ENCODE measurements at regions not wholly inside any gene's neighbourhood (a gene's known extent, or its start where the extent isn't known, plus 50 kb on each side); places are given as distances from the start of the nearest gene placed in this dataset.

GRCh38 chr22:48263431-48263765 lies 1500.9 kb downstream of the TBC1D22A start:
- Histone ChIP-seq H3K9me3 (ENCODE audit: control insufficient read depth in 1 of 2, insufficient read depth in 1 of 2, low read depth in 1 of 2, low read length in 2 of 2) (peaks cover 0 to 4% of the 10 kb centered on the region in 2 experiments; a peak in 2 of 4 replicates), H3K4me1 (ENCODE audit: control insufficient read depth in 1 of 2, insufficient read depth in 2 of 2, low read length in 2 of 2) (no peaks in the 10 kb centered on the region), H3K4me2 (ENCODE audit: low read length) (no peak overlapping the region), H3K27me3 (ENCODE audit: insufficient read depth, low read length) (no peaks in the 10 kb centered on the region; the same call in 1 of the 2 replicates), H3K79me2 (ENCODE audit: insufficient read depth, low read length) (no peaks in the 10 kb centered on the region), H3K36me3 (ENCODE audit: control insufficient read depth in 1 of 2, insufficient read depth in 2 of 2, low read length in 2 of 2) (no peaks in the 10 kb centered on the region), H3K9me2 (ENCODE audit: insufficient read depth) (no peaks in the 10 kb centered on the region), H3K9ac (ENCODE audit: low read length) (no peak overlapping the region), H3K27ac (ENCODE audit: low read depth, low read length) (no peak overlapping the region), H2AFZ (ENCODE audit: low read depth, low read length, poor library complexity, severe bottlenecking) (no peak overlapping the region), H4K20me1 (ENCODE audit: insufficient read depth) (no peaks in the 10 kb centered on the region), H3K4me3 (replicated peaks in 1 of 2; ENCODE audit: low read depth in 1 of 2, low read length in 2 of 2) (no peak overlapping the region)
- ChIA-PET CTCF (no interaction called here), POLR2A (no interaction called here), RAD21 (ENCODE audit: low non-redundant PET in 1 of 2, low total read pairs in 2 of 2, uncharacterized antibody in 2 of 2, unreplicated experiment in 2 of 2) (no interaction called here)
- no peak for DNase-seq (ENCODE audit: low read depth, low spot score)
- BruUV-seq (replicated peaks), result no TSS peak
- ATAC-seq, result no peak
- TF ChIP-seq EZH2phosphoT487 (IDR thresholded peaks at IDR 0.05; ENCODE audit: borderline replicate concordance) (no peak), TCF7L2 (IDR thresholded peaks at IDR 0.05; ENCODE audit: borderline replicate concordance, extremely low read depth, insufficient read depth, insufficient read length) (no peak), REST (IDR thresholded peaks at IDR 0.05; ENCODE audit: low read depth) (no peak), YY1 (IDR thresholded peaks at IDR 0.05; ENCODE audit: extremely low read depth, insufficient replicate concordance, low read depth, low read length) (no peak), EZH2 (IDR thresholded peaks at IDR 0.05) (no peak), ZBTB33 (IDR thresholded peaks at IDR 0.05; ENCODE audit: extremely low read depth, insufficient replicate concordance, low read length) (no peak), JUND (IDR thresholded peaks at IDR 0.05) (no peak), SIN3A (IDR thresholded peaks at IDR 0.05; ENCODE audit: low read depth) (no peak), ZFX (IDR thresholded peaks at IDR 0.05) (no peak), SP1 (IDR thresholded peaks at IDR 0.05; ENCODE audit: low read depth) (no peak), ELF1 (IDR thresholded peaks at IDR 0.05; ENCODE audit: borderline replicate concordance, low read depth) (no peak), CTCF (IDR thresholded peaks at IDR 0.05 in 2 of 3, conservative IDR thresholded peaks at IDR 0.05 in 1 of 3; ENCODE audit: borderline replicate concordance in 1 of 3, insufficient read depth in 1 of 3, low read depth in 2 of 3, low read length in 2 of 3) (no peak), POLR2AphosphoS5 (IDR thresholded peaks at IDR 0.05; ENCODE audit: low read depth, low read length) (no peak)
- intact Hi-C loops (cut with micrococcal nuclease), result no loop called here
